PFSK-1 (cell line): ENCODE measurements at regions not wholly inside any gene's neighbourhood (a gene's known extent, or its start where the extent isn't known, plus 50 kb on each side); places are given as distances from the start of the nearest gene placed in this dataset.

Source experiments
- POLR2AphosphoS5 ChIP-seq: IDR thresholded peaks from 2 replicates; pipeline ENCODE4 v1.6.1; 2012; ENCODE audit warnings: low read depth, mild to moderate bottlenecking, control low read depth, low read length, moderate library complexity
- SIN3A ChIP-seq: IDR thresholded peaks from 2 replicates; pipeline ENCODE4 v1.6.1; 2012; ENCODE audit warnings: mild to moderate bottlenecking, low read length, moderate library complexity, borderline replicate concordance; ENCODE audit not compliant: insufficient read depth

GRCh38 chr22:47303161-47303890 lies 540.9 kb downstream of the TBC1D22A start:
- no peak for TF ChIP-seq POLR2AphosphoS5
- no peak for TF ChIP-seq SIN3A
